HFFc6 (cell line): ENCODE measurements at regions not wholly inside any gene's neighbourhood (a gene's known extent, or its start where the extent isn't known, plus 50 kb on each side); places are given as distances from the start of the nearest gene placed in this dataset.

Source experiments
- DNase-seq: peaks from one replicate; pipeline ENCODE4 v3.0.0-alpha.2; 2018
- H3K27ac Mint-ChIP-seq: 2 replicates; pipeline ENCODE4 v1.8.0; 2020; ENCODE audit warnings: mild to moderate bottlenecking, mixed read lengths
- H3K27me3 Mint-ChIP-seq: 2 replicates; pipeline ENCODE4 v1.8.0; 2021; ENCODE audit warnings: mild to moderate bottlenecking, moderate library complexity, mixed read lengths; ENCODE audit not compliant: insufficient read depth
- H3K36me3 Mint-ChIP-seq: 2 replicates; pipeline ENCODE4 v1.8.0; 2021; ENCODE audit warnings: low read depth, mixed read lengths
- H3K4me1 Mint-ChIP-seq: 2 replicates; pipeline ENCODE4 v1.8.0; 2020; ENCODE audit warnings: low read depth, mixed read lengths
- H3K4me3 Mint-ChIP-seq: 2 replicates; pipeline ENCODE4 v1.8.0; 2020; ENCODE audit warnings: mild to moderate bottlenecking, moderate library complexity, mixed read lengths
- H3K9me3 Mint-ChIP-seq: 2 replicates; pipeline ENCODE4 v1.8.0; 2020; ENCODE audit warnings: mild to moderate bottlenecking, mixed read lengths
- CTCF ChIP-seq: fragments of 200-600 bp; sonication (generic); IDR thresholded peaks from 2 replicates; pipeline ENCODE4 v1.5.0; 2021; ENCODE audit warnings: antibody characterized with exemption, mild to moderate bottlenecking

DNA sequence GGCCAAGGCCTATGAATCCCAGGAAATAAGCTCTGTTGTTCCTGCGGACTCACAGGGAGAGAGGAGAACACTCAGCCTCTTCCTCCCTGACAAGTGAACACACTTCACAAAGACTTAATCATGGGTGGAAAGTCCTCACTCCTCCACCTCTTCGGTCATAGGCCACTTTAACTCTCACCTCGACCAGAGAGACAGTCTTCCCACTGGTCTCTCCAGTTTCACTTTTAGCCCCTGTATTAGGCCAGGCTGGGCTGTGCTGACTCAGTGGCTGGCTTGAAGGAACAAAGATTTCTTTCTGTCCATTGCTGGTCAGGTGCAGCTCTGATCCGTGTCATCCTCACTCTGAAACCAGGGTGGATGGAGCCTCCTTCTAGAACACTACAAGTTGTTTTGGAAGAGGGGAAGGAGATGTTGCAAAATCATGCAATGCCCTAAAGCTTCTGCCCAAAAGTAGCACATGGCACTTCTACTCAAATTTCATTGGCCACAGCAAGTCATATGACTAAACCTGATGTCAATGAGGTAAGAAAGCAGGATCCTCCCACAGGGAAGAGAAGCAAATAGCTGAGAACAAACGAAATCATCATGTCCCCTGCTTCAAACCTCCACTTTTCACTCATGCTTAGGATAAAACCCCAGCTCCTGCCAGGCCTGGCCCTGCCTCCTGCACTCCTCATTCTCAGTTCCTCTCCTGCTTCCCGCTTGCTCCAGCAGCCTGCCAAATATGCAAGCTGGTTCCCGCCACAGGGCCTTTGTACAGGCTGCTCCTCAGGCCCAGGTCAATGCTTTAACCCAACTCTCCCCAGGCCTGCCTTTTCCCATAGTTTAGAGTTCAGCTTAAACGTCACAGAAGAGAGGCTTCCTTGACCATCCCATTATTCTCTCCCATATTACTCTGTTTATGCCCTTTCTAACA, 150.5 kb upstream of the RUNX3 start:
- no peak for TF ChIP-seq CTCF
- peaks cover 21% of the 10 kb centered on the region for H3K4me1 Mint-ChIP-seq
- peaks cover 19% of the 10 kb centered on the region for H3K27me3 Mint-ChIP-seq
- peaks cover 7% of the 10 kb centered on the region for H3K9me3 Mint-ChIP-seq
- H3K4me3 Mint-ChIP-seq, result no peak overlapping the region
- no peak for DNase-seq
- H3K27ac Mint-ChIP-seq, result no peak overlapping the region
- peaks cover 6% of the 10 kb centered on the region; the same call in 1 of the 2 replicates for H3K36me3 Mint-ChIP-seq

DNA sequence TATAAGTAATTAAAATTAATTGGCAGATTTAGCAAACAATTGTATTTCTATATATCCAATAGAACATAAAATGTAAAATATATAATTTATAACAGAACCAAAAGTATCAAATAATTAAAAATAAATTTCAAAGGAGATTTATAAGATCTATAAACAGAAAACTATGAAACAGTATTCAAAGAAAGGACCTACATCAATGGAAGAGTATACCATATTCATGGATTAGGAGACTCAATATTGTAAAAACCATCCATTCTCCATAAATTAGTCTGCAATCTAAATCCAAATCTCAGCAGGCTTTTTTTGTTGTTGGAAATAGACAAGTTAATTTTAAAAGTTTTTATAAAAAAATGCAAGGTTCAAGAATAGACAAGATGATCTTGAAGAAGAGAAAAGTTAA, 149.0 kb upstream of the RUNX3 start:
- Mint-ChIP-seq H3K4me3 (no peak overlapping the region), H3K4me1 (peaks cover 21% of the 10 kb centered on the region), H3K36me3 (peaks cover 6% of the 10 kb centered on the region; the same call in 1 of the 2 replicates), H3K27me3 (peaks cover 19% of the 10 kb centered on the region), H3K9me3 (peaks cover 7% of the 10 kb centered on the region), H3K27ac (no peak overlapping the region)
- DNase-seq, result no peak
- TF ChIP-seq CTCF, result no peak

DNA sequence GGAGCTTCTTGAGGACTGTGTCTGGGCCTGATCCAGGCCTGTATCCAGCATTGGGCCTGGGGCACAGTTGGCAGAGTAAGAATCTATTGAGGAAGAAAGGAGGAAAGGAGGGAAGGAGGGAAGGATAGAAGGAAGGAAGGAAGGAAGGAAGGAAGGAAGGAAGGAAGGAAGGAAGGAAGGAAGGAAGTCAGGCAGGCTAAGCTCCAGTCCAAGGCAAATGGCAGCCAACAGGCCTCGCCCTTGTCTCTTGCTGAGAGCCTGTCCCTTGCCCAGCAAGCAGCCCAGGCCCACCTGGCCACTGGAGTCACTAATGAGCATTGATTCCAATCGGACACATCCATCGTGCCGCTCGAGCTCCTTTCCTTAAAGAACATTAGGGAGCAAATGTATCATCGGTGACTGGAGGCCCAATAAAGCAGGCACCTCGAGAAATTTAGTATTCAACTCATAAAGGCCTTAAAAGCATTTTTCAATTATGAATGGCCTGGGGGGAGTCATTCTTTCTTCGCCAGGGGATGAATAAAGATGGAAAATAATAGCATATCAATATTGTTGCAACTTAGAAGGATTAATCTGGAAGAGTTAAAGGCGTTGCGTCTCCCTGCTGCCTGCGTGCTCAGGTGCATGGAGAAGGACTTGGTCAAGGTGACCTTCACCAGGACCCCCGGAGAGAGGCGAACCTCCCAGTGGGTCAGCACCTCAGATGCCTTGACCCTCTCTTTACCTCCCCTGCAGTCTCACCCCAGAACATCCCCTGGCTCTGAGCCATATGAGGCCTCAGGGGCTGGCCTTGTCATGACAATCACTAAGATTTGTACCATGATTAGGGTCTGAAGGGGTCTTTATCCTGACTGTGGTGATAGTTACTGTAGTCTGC, 144.5 kb upstream of the RUNX3 start:
- Mint-ChIP-seq H3K27me3 (peaks cover 34% of the 10 kb centered on the region), H3K4me1 (no peaks in the 10 kb centered on the region), H3K27ac (no peak overlapping the region), H3K4me3 (no peak overlapping the region), H3K36me3 (peaks cover 6% of the 10 kb centered on the region; the same call in 1 of the 2 replicates), H3K9me3 (peaks cover 7% of the 10 kb centered on the region)
- no peak for TF ChIP-seq CTCF
- DNase-seq, result no peak

DNA sequence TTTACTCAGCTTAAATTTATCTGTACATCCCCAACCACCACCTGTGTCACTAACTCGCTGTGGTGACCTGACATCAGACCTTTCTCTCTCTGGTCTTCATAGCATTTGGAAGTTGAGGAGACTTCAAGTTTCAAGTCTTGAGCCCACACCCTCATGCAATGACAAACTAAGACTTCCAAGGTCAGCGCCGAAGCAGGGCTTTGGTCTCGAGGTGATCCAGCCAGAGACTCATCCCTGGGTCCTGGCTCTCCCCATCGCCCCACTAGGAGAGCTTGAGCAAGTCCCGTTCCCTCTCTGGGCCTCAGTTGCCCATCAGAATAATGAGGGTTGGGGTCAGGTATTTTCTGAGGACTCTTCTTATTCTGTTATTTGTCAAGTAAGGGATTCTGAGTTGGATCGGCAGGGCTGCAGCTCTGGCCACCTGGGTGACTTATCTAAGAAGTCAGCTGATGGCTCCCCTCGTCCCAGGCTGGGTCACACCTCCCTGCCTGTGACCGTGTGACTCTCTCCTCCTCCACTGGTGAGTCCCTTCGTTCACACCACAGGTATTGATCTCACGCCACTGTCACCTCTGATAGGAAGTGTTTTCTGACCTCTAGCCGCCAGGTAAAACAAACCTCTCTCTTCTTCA, 143.7 kb upstream of the RUNX3 start:
- Mint-ChIP-seq H3K27ac (no peak overlapping the region), H3K4me1 (no peaks in the 10 kb centered on the region), H3K36me3 (peaks cover 6% of the 10 kb centered on the region; the same call in 1 of the 2 replicates), H3K4me3 (no peak overlapping the region), H3K27me3 (peaks cover 42% of the 10 kb centered on the region), H3K9me3 (peaks cover 7% of the 10 kb centered on the region)
- no peak for DNase-seq
- TF ChIP-seq CTCF, result no peak

DNA sequence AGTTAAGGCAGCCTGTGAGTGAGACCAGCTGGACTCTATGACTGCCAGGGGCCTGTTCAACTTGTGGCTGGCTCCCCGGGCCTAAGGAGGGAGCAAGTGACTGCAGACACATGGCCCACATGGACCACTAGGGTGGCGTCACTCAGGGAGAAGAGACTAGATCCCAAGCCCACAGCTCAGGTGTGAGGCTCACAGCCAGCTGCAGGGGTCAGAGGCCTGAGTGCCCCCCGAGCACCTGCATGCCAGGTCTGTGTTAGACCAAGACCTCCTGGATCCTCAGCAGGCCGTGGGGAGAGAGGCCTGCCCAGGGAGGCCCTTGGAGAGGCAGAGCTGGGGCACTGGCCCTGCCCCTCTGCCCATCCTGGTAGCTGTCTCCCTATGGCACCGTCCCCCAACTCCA, 142.4 kb upstream of the RUNX3 start:
- H3K9me3 Mint-ChIP-seq, result peaks cover 3% of the 10 kb centered on the region
- peaks cover 6% of the 10 kb centered on the region; the same call in 1 of the 2 replicates for H3K36me3 Mint-ChIP-seq
- H3K27me3 Mint-ChIP-seq, result peaks cover 43% of the 10 kb centered on the region
- H3K4me1 Mint-ChIP-seq, result no peaks in the 10 kb centered on the region
- DNase-seq, result no peak
- H3K4me3 Mint-ChIP-seq, result no peak overlapping the region
- no peak for TF ChIP-seq CTCF
- H3K27ac Mint-ChIP-seq, result no peak overlapping the region
